ENCODE measurements at regions not wholly inside any gene's neighbourhood (a gene's known extent, or its start where the extent isn't known, plus 50 kb on each side); places are given as distances from the start of the nearest gene placed in this dataset.

DNA sequence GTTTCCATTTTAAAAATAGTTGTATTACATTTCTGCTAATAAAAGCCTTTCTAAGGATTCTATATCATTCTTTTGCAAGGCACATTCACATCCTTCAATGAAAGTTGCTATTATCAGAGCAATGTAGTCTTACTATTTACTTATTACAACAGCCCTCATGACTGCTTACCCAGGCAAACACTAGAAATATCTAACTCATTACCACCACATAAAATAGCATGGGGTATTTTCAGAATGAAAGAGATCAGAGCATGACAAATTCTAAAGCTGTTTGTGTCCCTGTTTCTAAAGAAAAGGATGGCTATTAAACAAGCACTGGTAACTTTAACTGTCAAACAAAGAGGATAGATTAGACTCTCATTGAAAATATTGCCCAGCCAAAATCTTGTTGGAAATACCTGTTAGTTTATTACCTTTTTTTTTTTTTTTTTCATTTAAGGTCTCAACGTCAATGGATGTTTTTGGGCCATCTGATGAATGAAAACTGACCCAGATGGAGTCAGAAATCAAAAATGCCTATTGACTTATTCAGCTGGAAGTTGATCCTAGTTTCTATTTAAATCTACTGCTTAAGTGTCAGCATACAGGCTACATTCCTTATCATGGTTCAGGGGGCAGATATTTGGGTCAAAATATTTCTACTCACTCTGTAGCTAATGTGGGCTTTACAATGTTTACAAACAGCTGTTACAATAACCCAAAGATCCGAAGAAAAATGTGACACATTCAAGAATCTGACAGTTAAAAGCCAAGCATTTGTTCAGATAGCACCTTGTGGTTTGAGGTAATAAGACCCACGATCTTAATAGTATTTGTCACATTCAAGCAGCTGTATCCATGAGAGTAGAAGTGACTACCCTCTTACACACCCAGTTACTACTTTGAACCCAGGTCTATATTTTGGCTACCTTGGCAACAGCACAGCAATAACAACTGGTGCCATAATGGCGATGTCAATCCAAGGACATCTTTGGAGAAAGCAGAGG lies 554.8 kb upstream of the MEF2C start:
- Histone ChIP-seq H4K8ac (ENCODE audit: extremely low read depth, insufficient read depth, low read length) (no peak overlapping the region), H3K79me2 (ENCODE audit: control insufficient read depth in 1 of 2, insufficient read depth in 2 of 2, low read length in 2 of 2) (no peaks in the 10 kb centered on the region), H3K27ac (ENCODE audit: low read depth, low read length) (no peak overlapping the region), H2AK5ac (ENCODE audit: low read depth, low read length) (no peak overlapping the region), H3K36me3 (ENCODE audit: control insufficient read depth in 2 of 4, insufficient read depth in 4 of 4, low read length in 3 of 4) (no peaks in the 10 kb centered on the region), H2BK5ac (ENCODE audit: low read depth, low read length) (no peak overlapping the region), H4K20me1 (replicated peaks in 1 of 2; ENCODE audit: control insufficient read depth in 1 of 2, insufficient read depth in 2 of 2, low read length in 2 of 2) (no peaks in the 10 kb centered on the region), H2BK120ac (replicated peaks; ENCODE audit: low read depth, low read length) (no peak overlapping the region), H3K4me1 (replicated peaks in 1 of 4; ENCODE audit: control insufficient read depth in 3 of 4, insufficient read depth in 4 of 4, low read length in 3 of 4) (peaks cover 0 to 4% (median 0%) of the 10 kb centered on the region in 4 experiments; a peak in 2 of 7 replicates), H2BK12ac (ENCODE audit: low read depth, low read length) (no peak overlapping the region), H3K27me3 (replicated peaks in 1 of 4; ENCODE audit: control insufficient read depth in 3 of 4, extremely low read depth in 1 of 4, insufficient read depth in 3 of 4, low read length in 3 of 4) (peaks cover 0 to 1% (median 0%) of the 10 kb centered on the region in 4 experiments; a peak in 1 of 7 replicates), H3K4ac (replicated peaks; ENCODE audit: insufficient read length, low read depth, low read length) (no peak overlapping the region), H3K14ac (ENCODE audit: insufficient read length) (no peak overlapping the region), H2BK15ac (ENCODE audit: low read length) (no peak overlapping the region), H3K18ac (ENCODE audit: extremely low read depth, low read length) (no peak overlapping the region), H2BK20ac (ENCODE audit: low read length) (no peak overlapping the region), H3K23ac (ENCODE audit: insufficient read length) (no peak overlapping the region), H3K56ac (replicated peaks; ENCODE audit: insufficient read length, low read depth, low read length) (no peak overlapping the region), H3K4me3 (ENCODE audit: extremely low read depth in 1 of 4, insufficient read depth in 2 of 4, low read depth in 3 of 4, low read length in 4 of 4) (no peak overlapping the region), H3K23me2 (ENCODE audit: low read depth, low read length) (no peaks in the 10 kb centered on the region; the same call in 1 of the 2 replicates), H3K4me2 (ENCODE audit: insufficient read depth in 1 of 2, low read depth in 2 of 2, low read length in 2 of 2) (no peak overlapping the region), H4K5ac (ENCODE audit: insufficient read length, low read depth, low read length) (no peak overlapping the region), H3K9me3 (ENCODE audit: insufficient read depth in 2 of 2, low read depth in 1 of 2, low read length in 1 of 2) (no peaks in the 10 kb centered on the region), H4K91ac (replicated peaks; ENCODE audit: insufficient read length, low read length) (no peak overlapping the region), H3K79me1 (ENCODE audit: low read depth, low read length) (no peaks in the 10 kb centered on the region), H3K9ac (replicated peaks in 1 of 4; ENCODE audit: extremely low read depth in 1 of 4, low read depth in 3 of 4, low read length in 3 of 4) (no peak overlapping the region), H2AFZ (ENCODE audit: low read length) (no peak overlapping the region)
- ChIA-PET CTCF (ENCODE audit: partially characterized antibody) (interaction anchor here (0.6 to 0.9 kb wide), 5 partner anchors 10 to 320 kb away, joined by 3 read pairs; no protein-coding TSS in a partner anchor), POLR2A (ENCODE audit: partially characterized antibody) (no interaction called here)
- 91% methylated on average over 4 of the region's 4 CpGs; no CpG with 5 or more reads in 1 of the 2 experiments for WGBS, 2 experiments (ENCODE audit: extremely low coverage in 1 of 2, insufficient coverage in 1 of 2, insufficient read length in 1 of 2, insufficient replicate concordance in 2 of 2, low coverage in 1 of 2, low lambda C conversion rate in 2 of 2, missing lambda C conversion rate in 1 of 2)
- DNase-seq (ENCODE audit: low read depth in 1 of 2, low spot score in 2 of 2) (no peak), FAIRE-seq (no peak)
- TF ChIP-seq TAF1 (IDR thresholded peaks at IDR 0.05; ENCODE audit: low read depth, low read length), result no peak
- no peak for TF ChIP-seq USF2 (IDR thresholded peaks at IDR 0.05; ENCODE audit: low read length)
- no peak for TF ChIP-seq HDAC2 (IDR thresholded peaks at IDR 0.05; ENCODE audit: borderline replicate concordance in 1 of 2, low read depth in 2 of 2, low read length in 2 of 2)
- no peak for TF ChIP-seq CHD1 (IDR thresholded peaks at IDR 0.05; ENCODE audit: low read depth, low read length)
- no peak for TF ChIP-seq CTBP2 (IDR thresholded peaks at IDR 0.05; ENCODE audit: borderline replicate concordance, insufficient read depth, insufficient read length, low read length)
- TF ChIP-seq CHD2 (IDR thresholded peaks at IDR 0.05; ENCODE audit: low read length), result no peak
- no peak for TF ChIP-seq GTF2F1 (IDR thresholded peaks at IDR 0.05; ENCODE audit: borderline replicate concordance, low read depth, low read length)
- TF ChIP-seq KDM1A (IDR thresholded peaks at IDR 0.05; ENCODE audit: borderline replicate concordance, low read length), result no peak
- TF ChIP-seq EP300 (IDR thresholded peaks at IDR 0.05; ENCODE audit: borderline replicate concordance in 1 of 2, low read depth in 2 of 2, low read length in 2 of 2), result no peak
- TF ChIP-seq CBX8 (IDR thresholded peaks at IDR 0.05; ENCODE audit: borderline replicate concordance, low read depth, low read length), result no peak
